AG08396 (cell line): ENCODE measurements at regions not wholly inside any gene's neighbourhood (a gene's known extent, or its start where the extent isn't known, plus 50 kb on each side); places are given as distances from the start of the nearest gene placed in this dataset.
"Not testable (repeated sequence)": the region's sequence is repeated elsewhere in the genome, so short reads cannot be mapped to it uniquely, and the experiment has no call there.

Source experiments
- DNase-seq: peaks from one replicate; pipeline ENCODE4 v3.0.0; 2012; ENCODE audit warnings: low spot score, mixed read lengths

DNA sequence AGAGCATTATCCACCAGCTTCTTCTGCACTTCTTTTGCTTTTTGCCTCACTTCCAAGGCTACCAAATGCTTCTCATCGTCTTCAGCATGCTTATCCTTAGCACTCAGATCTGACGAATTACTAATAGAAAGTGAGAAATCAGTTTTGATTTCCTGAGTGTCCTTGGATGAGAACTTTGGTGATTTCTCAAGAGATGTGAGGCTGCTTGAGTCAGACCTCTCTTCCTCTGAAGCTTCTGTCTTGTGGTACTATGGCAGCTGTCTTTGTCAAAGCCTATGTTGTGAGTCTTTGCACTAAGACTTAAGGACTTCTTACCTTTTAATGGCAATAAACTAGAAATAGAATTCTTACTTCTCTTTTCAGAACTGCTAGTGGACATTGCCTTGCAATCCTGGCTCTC lies 169.9 kb downstream of the CPE start:
- no peak for DNase-seq

GRCh38 chr4:165553221-165553810 lies 174.5 kb downstream of the CPE start:
- no peak for DNase-seq

GRCh38 chr4:165555302-165555701 lies 176.5 kb downstream of the CPE start:
- no peak for DNase-seq

DNA sequence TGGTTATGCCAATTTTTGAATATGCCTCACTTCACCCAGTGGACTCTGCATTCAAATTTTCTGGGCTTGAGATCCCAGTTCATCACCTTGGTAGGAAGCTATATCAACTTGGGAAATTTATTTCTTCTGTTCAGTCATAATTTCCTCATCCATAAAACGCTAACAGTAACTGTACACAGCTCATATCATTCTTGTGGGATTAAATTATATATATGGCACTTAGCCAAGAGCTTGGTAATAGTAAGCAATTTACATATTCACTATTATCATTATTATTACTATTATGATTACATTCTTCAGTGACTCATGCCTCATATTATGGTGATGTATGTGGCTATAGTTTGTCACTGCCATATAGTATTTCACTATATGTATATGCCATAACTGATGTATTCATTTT lies 177.6 kb downstream of the CPE start:
- DNase-seq, result no peak

GRCh38 chr4:165560941-165561340 lies 182.1 kb downstream of the CPE start:
- DNase-seq, result no peak

DNA sequence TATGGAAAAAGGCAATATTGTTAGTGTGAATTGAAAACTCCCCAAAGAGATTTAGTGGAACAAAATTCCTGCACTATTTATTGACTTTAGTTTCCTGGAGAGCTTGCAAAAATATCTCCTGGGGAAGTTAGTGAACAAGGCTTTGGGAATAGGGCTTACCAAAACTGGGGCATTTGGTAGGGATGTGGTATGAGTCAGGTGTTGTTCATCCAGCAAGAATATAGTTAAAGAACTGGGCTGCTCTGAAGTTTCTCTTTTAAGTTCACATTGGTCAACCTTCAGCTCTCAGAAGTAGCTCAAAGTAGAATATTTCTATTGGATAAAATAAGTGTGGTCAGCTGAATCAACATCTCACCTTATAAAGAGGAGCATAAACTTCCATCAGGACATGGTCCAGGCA lies 185.0 kb downstream of the CPE start:
- DNase-seq, result no peak

DNA sequence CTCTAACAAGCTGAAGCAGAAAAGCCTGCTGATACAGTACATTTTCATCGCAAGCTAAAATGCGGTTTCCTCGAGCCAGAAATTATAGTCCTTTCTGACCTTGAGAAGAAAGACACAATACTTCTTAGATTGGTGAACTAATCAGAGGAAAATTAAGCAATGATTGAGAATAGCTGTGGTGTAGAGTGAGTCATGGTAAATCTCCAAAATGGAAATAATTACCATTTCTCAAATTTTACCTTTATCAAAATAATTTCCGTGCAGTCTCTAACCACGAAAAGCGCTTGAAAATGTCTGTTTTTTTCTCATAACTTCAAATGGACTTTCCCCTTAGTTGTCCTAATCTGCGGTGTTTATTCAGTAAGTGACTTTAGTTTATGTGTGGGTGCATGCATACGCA lies 190.2 kb downstream of the CPE start:
- no peak for DNase-seq

- not testable (repeated sequence) for DNase-seq
Observed at GRCh38 chr4:165571476-165571875, 192.7 kb downstream of the CPE start.

- peak; percentile 3 for DNase-seq
Observed at GRCh38 chr4:165580351-165580905, 201.6 kb downstream of the CPE start.

DNA sequence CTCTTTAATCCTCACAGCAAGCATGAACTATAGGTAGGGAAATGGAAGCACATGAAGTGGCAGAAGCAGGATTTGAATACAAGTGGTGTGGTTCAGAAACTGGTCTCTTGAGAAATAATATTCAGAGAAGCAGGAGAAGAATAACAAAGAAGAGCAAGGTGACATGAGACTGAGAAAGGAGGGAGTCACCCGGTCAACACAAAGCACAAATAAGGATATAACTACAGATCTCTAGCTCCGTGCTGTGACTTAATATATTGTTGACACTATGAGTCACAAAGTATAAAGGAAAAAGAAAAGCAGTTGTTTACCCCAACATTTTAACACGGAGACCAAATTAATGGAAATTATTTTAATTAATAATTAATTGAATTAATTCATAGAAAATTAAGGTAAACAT lies 204.5 kb downstream of the CPE start:
- no peak for DNase-seq

GRCh38 chr4:165584916-165585315 lies 206.1 kb downstream of the CPE start:
- DNase-seq, result no peak

DNA sequence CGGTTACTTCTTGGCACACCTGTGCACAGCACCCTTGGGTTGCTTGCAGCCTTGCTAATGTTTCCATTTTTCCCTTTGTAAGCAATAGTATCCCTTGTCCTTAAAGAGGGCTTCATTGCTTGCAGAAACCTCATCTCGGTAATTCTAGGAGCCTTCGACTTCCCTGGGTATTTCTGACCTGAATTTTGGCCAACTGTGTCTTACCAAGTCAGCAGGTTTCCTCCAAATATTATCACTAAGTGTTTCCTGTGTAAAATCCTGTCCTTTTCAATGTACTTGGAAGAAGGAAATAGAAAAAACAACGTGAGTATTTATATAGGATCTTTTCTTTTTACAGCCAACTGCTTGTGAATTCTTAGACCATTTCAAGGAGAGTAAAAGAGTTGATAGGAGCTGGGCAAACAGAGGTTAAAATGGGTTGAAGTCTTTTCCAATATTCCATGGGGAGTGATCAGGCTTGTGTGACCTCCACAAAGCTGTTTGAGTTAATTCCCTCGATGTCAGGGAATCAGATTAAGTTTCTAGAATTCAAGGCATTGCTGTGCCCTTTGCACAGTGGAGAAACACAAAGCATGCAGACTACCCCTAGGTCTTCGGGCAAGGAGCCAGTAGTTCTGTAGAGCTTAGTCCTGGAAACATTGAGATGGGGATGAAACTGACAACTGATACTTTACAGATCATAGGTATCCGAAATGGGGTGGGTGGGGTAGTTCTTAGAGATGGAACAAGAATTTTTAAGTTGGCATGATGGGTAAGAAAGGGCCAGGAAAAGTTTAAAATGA lies 209.9 kb downstream of the CPE start:
- no peak for DNase-seq

- no peak for DNase-seq
Observed at GRCh38 chr4:165592386-165592785, 213.6 kb downstream of the CPE start.

- no peak for DNase-seq
Observed at GRCh38 chr4:165597581-165598480, 219.0 kb downstream of the CPE start.

DNA sequence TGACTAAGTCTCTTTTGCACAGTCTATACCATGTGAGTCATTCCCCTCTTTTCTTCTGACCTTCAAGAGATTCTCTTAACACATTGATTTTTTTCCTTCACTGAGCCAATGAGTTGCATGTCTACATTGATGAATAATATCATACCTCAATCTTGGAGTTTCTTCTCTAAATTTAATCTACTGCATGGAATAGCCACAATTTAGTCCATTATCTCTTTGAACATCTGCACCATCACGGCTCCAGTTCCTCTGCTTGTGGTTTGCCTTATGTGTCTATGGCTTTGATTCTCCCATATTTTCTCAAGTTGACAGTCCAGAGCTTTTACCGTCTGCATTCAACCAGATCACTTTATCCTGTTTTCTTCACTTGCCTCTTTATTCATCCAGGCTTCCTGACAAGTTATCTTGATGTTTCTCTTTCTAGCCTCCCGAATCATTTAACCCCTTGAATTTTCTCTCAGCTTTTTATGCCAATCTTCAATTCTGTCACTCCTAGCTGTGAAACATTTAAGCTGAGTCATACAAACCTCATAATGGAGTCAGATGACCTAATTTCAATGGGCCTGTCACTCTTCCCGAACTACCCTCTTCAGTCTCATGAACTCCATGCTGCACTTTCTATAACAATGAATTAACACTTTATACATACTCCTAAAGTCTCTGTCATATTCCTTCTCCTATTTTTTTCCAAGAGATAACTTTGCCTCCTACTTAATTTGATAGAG lies 222.3 kb downstream of the CPE start:
- DNase-seq, result no peak

DNA sequence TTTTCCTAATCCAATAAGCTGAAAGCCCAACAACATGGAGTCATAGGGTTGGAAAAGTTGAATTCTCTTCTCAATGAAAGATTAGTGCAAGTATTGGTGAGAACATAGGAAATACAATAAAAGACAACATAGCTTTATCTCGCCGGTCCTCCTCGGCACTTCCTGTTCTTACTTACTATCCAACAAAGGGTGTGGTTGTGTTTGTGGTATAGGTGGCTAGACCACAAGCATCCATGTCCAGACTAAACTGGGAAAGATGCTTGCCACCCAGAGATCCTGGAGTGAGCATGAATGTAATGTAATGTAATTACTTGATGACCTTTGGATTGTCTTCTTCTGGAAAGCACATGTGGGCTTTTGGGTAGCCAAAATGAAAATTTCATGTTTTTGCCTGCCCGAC lies 223.8 kb downstream of the CPE start:
- DNase-seq, result no peak

- DNase-seq, result no peak
Observed at GRCh38 chr4:165604181-165604580, 225.4 kb downstream of the CPE start.

- DNase-seq, result no peak
Observed at GRCh38 chr4:165605811-165606210, 227.0 kb downstream of the CPE start.

DNA sequence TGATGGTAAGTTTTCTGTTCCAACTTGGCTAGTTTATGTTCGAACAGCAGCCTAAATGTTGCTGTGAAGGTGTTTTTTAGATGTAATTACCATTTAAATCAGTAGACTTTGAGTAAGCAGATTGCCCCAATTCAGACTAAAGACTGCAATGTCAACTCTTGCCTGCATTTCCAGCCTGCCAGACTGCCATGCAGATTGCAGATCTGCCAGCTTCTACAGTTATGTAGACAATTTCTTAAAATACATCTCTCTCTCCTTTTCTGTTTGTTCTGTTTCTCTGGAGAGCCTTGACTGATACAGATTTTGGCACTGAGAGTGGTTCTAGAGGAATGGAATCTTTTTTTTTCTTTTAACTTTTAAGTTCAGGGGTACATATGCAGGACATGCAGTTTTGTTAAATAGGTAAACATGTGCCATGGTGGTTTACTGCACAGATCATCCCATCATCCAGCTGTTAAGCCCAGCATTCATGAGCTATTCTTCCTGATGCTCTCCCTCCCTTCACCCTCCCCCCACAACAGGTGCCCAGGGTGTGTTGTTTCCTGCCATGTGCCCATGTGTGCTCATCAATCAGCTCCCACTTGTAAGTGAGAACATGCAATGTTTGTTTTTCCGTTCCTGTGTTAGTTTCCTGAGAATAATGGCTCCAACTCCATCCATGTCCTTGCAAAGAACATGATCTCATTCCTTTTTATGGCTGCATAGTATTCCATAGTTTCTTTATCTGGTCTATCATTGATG lies 227.8 kb downstream of the CPE start:
- DNase-seq, result no peak

DNA sequence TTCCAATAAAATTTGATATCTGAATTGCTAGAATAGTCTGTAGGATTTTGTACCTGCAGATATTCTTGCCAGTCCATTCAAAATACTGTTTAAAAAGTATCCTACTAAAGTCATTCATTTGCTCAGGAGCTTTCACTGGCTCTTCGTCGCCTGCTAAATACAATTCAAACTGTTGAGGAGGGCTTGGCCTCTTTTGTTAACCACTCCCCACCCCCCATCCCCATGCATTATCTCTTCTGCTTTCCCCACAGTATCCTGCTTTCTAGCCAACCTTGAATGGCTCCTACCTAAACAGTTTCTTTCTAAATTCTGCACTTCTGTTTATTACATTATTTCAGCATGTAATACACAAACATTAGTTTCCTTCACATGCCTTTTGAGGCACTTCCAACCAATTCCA lies 230.8 kb downstream of the CPE start:
- no peak for DNase-seq
